B cell (primary cell): ENCODE measurements at regions not wholly inside any gene's neighbourhood (a gene's known extent, or its start where the extent isn't known, plus 50 kb on each side); places are given as distances from the start of the nearest gene placed in this dataset.

Experiments
- ATAC-seq: fragments of 200-7000 bp; cut with Tn5 transposase; one replicate; pipeline ENCODE4 v1.10.0; 2021; ENCODE audit warnings: low read depth, mild to moderate bottlenecking, moderate number of reproducible peaks, moderate library complexity
- CTCF ChIA-PET: fragments of 350-600 bp; sonication (Branson Sonifier 250); formaldehyde crosslinking; loops from one replicate; lab custom pipeline; 2021; ENCODE audit warnings: antibody characterized with exemption, inconsistent platforms; lab: Charles Lee
- POLR2A ChIA-PET: fragments of 350-600 bp; sonication (Branson Sonifier 250); formaldehyde crosslinking; loops from one replicate; lab custom pipeline; 2021; ENCODE audit warnings: antibody characterized with exemption; lab: Charles Lee
- DNase-seq: peaks from one replicate; pipeline ENCODE4 v3.0.0; 2013
- H2AFZ ChIP-seq: 2 replicates; pipeline ENCODE4 v1.6.1; 2012; ENCODE audit warnings: mild to moderate bottlenecking, low read depth, low read length; ENCODE audit not compliant: insufficient read depth, poor library complexity, severe bottlenecking
- H3K27ac ChIP-seq, 2 donors: 1 replicate in 1 of 2; 2 replicates in 1 of 2; pipeline ENCODE4 v1.5.1; 2012 to 2013; ENCODE audit warnings: low read length in 2 of 2, mild to moderate bottlenecking in 2 of 2, moderate library complexity in 1 of 2
- H3K27me3 ChIP-seq, 4 experiments: fragments of 200-600 bp in 1 of 4; sonication (generic) in 1 of 4; replicated peaks in 1 of 4; 1 replicate in 2 of 4; 2 replicates in 2 of 4; pipeline versions ENCODE4 v1.6.1 to v1.7.0; 2013 to 2016; ENCODE audit warnings: low read length in 3 of 4, mild to moderate bottlenecking in 2 of 4, mixed read lengths in 1 of 4, moderate library complexity in 1 of 4; ENCODE audit not compliant: insufficient read depth in 4 of 4, control insufficient read depth in 3 of 4; ENCODE audit errors: control extremely low read depth in 1 of 4
- H3K36me3 ChIP-seq, 2 experiments: replicated peaks in 1 of 2; 1 replicate in 1 of 2; 2 replicates in 1 of 2; pipeline versions ENCODE4 v1.6.1 to v1.7.1; 2013; ENCODE audit warnings: low read length in 1 of 2; ENCODE audit not compliant: insufficient read depth in 2 of 2, control insufficient read depth in 1 of 2; ENCODE audit errors: control extremely low read depth in 1 of 2, extremely low read depth in 1 of 2
- H3K4me1 ChIP-seq, 2 donors: fragments of 200-600 bp in 1 of 2; sonication (generic) in 1 of 2; 1 replicate in 1 of 2; 2 replicates in 1 of 2; pipeline versions ENCODE4 v1.5.1 to v1.6.1; 2013 to 2017; ENCODE audit warnings: low read length in 2 of 2; ENCODE audit not compliant: control insufficient read depth in 2 of 2, insufficient read depth in 2 of 2
- H3K4me2 ChIP-seq: replicated peaks from 2 replicates; pipeline ENCODE3; 2012; ENCODE audit warnings: mild to moderate bottlenecking, low read depth, low read length; ENCODE audit not compliant: poor library complexity, severe bottlenecking
- H3K4me3 ChIP-seq, 5 experiments: fragments of 200-600 bp in 1 of 5; sonication (generic) in 1 of 5; 1 replicate in 3 of 5; 2 replicates in 2 of 5; pipeline versions ENCODE4 v1.5.1 to v1.7.0; 2011 to 2016; ENCODE audit warnings: low read length in 4 of 5, mild to moderate bottlenecking in 4 of 5, low read depth in 2 of 5, control low read depth in 1 of 5, moderate library complexity in 1 of 5; ENCODE audit not compliant: insufficient read depth in 1 of 5; ENCODE audit errors: control extremely low read depth in 1 of 5, extremely low read depth in 1 of 5
- H3K79me2 ChIP-seq: fragments of 200-600 bp; sonication (generic); one replicate; pipeline ENCODE4 v1.6.0; 2016; ENCODE audit warnings: low read length; ENCODE audit not compliant: control insufficient read depth, insufficient read depth
- H3K9ac ChIP-seq: fragments of 200-600 bp; sonication (generic); 2 replicates; pipeline ENCODE4 v1.6.1; 2017; ENCODE audit warnings: mild to moderate bottlenecking, low read length, moderate library complexity
- H3K9me3 ChIP-seq, 3 donors: one replicate each; pipeline versions ENCODE4 v1.6.1 to v1.7.1; 2013; ENCODE audit warnings: low read length in 2 of 3; ENCODE audit not compliant: control insufficient read depth in 2 of 3, insufficient read depth in 1 of 3; ENCODE audit errors: control extremely low read depth in 1 of 3
- H4K20me1 ChIP-seq: 2 replicates; pipeline ENCODE4 v1.6.0; 2012; ENCODE audit warnings: mild to moderate bottlenecking, low read length; ENCODE audit not compliant: insufficient read depth, control insufficient read depth, poor library complexity, severe bottlenecking
- H3K27ac Mint-ChIP-seq: one replicate; pipeline ENCODE4 v1.8.0; 2021; ENCODE audit warnings: mixed read lengths
- H3K27me3 Mint-ChIP-seq: one replicate; pipeline ENCODE4 v1.8.0; 2021; ENCODE audit warnings: mixed read lengths
- H3K4me1 Mint-ChIP-seq: one replicate; pipeline ENCODE4 v1.8.0; 2021; ENCODE audit warnings: mixed read lengths
- H3K4me3 Mint-ChIP-seq: one replicate; pipeline ENCODE4 v1.8.0; 2021; ENCODE audit warnings: mixed read lengths
- H3K9me3 Mint-ChIP-seq: one replicate; pipeline ENCODE4 v1.8.0; 2022; ENCODE audit warnings: mixed read lengths; ENCODE audit not compliant: insufficient read depth
- EZH2 ChIP-seq: IDR thresholded peaks from 2 replicates; pipeline ENCODE4 v1.6.1; 2012; ENCODE audit warnings: borderline replicate concordance, low read depth, mild to moderate bottlenecking, moderate library complexity, low read length; ENCODE audit not compliant: insufficient read depth, poor library complexity, severe bottlenecking
- WGBS: methylation state at CpG from one replicate; pipeline ENCODE4 v1.1.5; 2013; ENCODE audit warnings: missing lambda C conversion rate; ENCODE audit not compliant: insufficient coverage; 5-methylcytosine and 5-hydroxymethylcytosine counted together
- intact Hi-C: fragments of 100-400 bp; cut with micrococcal nuclease; formaldehyde crosslinking; loops from one replicate; pipeline ENCODE4 v1.10.0; 2022
- TF ChIP-seq, protein P1 (sequence below): fragments of 200-600 bp; IDR thresholded peaks from one replicate; pipeline ENCODE4 v1.8.0; 2022; ENCODE audit warnings: antibody characterized with exemption, mild to moderate bottlenecking

- no peaks in the 10 kb centered on the region for H3K79me2 ChIP-seq
- intact Hi-C loops, result no loop called here
- no peaks in the 10 kb centered on the region for H3K36me3 ChIP-seq
- Mint-ChIP-seq H3K27me3 (no peaks in the 10 kb centered on the region), H3K4me3 (no peak overlapping the region), H3K27ac (no peak overlapping the region), H3K9me3 (no peaks in the 10 kb centered on the region), H3K4me1 (no peaks in the 10 kb centered on the region)
- no peaks in the 10 kb centered on the region for H3K27me3 ChIP-seq
- no peak overlapping the region for H3K9ac ChIP-seq
- WGBS, result no CpG with 5 or more reads among the region's 5 CpGs
- no peak overlapping the region for H3K4me3 ChIP-seq
- H3K4me2 ChIP-seq, result no peak overlapping the region
- H2AFZ ChIP-seq, result no peak overlapping the region
- H3K9me3 ChIP-seq, result no peaks in the 10 kb centered on the region
- DNase-seq (no peak), ATAC-seq (no peak)
- H4K20me1 ChIP-seq, result no peaks in the 10 kb centered on the region
- POLR2A ChIA-PET, result no interaction called here
- TF ChIP-seq EZH2, result no peak
- TF ChIP-seq, protein P1, sequence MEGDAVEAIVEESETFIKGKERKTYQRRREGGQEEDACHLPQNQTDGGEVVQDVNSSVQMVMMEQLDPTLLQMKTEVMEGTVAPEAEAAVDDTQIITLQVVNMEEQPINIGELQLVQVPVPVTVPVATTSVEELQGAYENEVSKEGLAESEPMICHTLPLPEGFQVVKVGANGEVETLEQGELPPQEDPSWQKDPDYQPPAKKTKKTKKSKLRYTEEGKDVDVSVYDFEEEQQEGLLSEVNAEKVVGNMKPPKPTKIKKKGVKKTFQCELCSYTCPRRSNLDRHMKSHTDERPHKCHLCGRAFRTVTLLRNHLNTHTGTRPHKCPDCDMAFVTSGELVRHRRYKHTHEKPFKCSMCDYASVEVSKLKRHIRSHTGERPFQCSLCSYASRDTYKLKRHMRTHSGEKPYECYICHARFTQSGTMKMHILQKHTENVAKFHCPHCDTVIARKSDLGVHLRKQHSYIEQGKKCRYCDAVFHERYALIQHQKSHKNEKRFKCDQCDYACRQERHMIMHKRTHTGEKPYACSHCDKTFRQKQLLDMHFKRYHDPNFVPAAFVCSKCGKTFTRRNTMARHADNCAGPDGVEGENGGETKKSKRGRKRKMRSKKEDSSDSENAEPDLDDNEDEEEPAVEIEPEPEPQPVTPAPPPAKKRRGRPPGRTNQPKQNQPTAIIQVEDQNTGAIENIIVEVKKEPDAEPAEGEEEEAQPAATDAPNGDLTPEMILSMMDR, result no peak
- H3K4me1 ChIP-seq, result no peaks in the 10 kb centered on the region
- H3K27ac ChIP-seq, result no peak overlapping the region
- CTCF ChIA-PET, result no interaction called here
Measured at GRCh38 chrX:18003876-18004275, 142.8 kb upstream of the RAI2 start.

DNA sequence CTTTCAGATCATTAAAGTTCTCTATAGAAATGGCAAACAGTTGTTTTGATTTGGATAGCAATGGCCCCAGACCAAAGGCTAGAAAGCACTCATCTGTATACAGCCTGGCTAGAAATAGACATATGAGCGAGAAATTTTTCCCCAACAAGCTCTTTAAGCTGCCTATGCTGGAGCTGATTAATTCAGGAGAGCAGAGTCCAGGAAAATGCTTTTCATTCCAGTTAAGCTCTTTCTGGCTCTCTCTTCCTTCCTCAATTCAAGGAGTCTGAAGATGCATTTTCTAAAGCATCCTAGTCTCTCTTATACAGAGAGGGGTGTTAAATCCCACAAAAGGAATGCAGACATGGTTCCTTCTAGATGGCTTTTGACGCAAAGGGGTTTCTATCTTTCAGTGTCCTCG lies 141.7 kb upstream of the RAI2 start:
- intact Hi-C loops, result no loop called here
- Mint-ChIP-seq H3K4me1 (no peaks in the 10 kb centered on the region), H3K4me3 (no peak overlapping the region), H3K27me3 (no peaks in the 10 kb centered on the region), H3K27ac (no peak overlapping the region), H3K9me3 (no peaks in the 10 kb centered on the region)
- Histone ChIP-seq H3K4me3 (no peak overlapping the region), H4K20me1 (no peaks in the 10 kb centered on the region), H3K4me1 (no peaks in the 10 kb centered on the region), H3K9ac (no peak overlapping the region), H3K27me3 (no peaks in the 10 kb centered on the region), H3K79me2 (no peaks in the 10 kb centered on the region), H3K4me2 (no peak overlapping the region), H3K36me3 (no peaks in the 10 kb centered on the region), H2AFZ (no peak overlapping the region), H3K9me3 (no peaks in the 10 kb centered on the region), H3K27ac (no peak overlapping the region)
- POLR2A ChIA-PET, result no interaction called here
- no peak for TF ChIP-seq EZH2
- TF ChIP-seq, protein P1, result no peak
- no CpG with 5 or more reads among the region's 3 CpGs for WGBS
- CTCF ChIA-PET, result no interaction called here
- DNase-seq (no peak), ATAC-seq (no peak)
